HepG2 (cell line): ENCODE measurements at regions not wholly inside any gene's neighbourhood (a gene's known extent, or its start where the extent isn't known, plus 50 kb on each side); places are given as distances from the start of the nearest gene placed in this dataset.
A peak's percentile ranks its signal among the peaks of the same experiment; 100 is the strongest.

Source experiments
- ATAC-seq: fragments of 200-7000 bp; cut with Tn5 transposase; 3 replicates; pipeline ENCODE4 v1.9.1; 2020; ENCODE audit warnings: mild to moderate bottlenecking, moderate library complexity
- BruUV-seq: library from RNA; stranded (reverse); fragments of 400-500 nt; replicated peaks from 2 replicates; lab custom pipeline; 2021; lab: Mats Ljungman, UMichigan
- CTCF ChIA-PET: fragments of 300-600 bp; formaldehyde crosslinking; extraction: SDS; loops from one replicate; lab custom pipeline; 2021; ENCODE audit warnings: low total read pairs, inconsistent platforms, low intra/inter-chr PET ratio; lab: Yijun Ruan, JAX
- POLR2A ChIA-PET: fragments of 350-600 bp; sonication (Branson Sonifier 250); formaldehyde crosslinking; loops from one replicate; lab custom pipeline; 2020; ENCODE audit warnings: antibody characterized with exemption, inconsistent platforms; lab: Yijun Ruan, JAX
- DNase-seq: peaks from one replicate; pipeline ENCODE4 v3.0.0-alpha.2; 2015; ENCODE audit warnings: low spot score
- FAIRE-seq: peaks from 3 replicates; lab custom pipeline; 2011; peaks lifted over from hg19 to GRCh38; lab: Jason Lieb, UNC
- H2AFZ ChIP-seq: one replicate; pipeline ENCODE4 v1.6.1; 2011; ENCODE audit warnings: low read length, inconsistent platforms
- H3K27ac ChIP-seq: fragments of 300-600 bp; 3 replicates; pipeline ENCODE4 v1.8.0; 2011; ENCODE audit warnings: mixed run types, mild to moderate bottlenecking, mixed read lengths, low read length, inconsistent platforms; ENCODE audit not compliant: insufficient read depth; ENCODE audit errors: extremely low read length
- H3K27me3 ChIP-seq, 2 experiments: fragments of 200-600 bp in 1 of 2; 2 replicates in 1 of 2; 3 replicates in 1 of 2; pipeline versions ENCODE4 v1.6.0 to v1.8.0; 2011; ENCODE audit warnings: low read length in 2 of 2, mild to moderate bottlenecking in 2 of 2, moderate library complexity in 2 of 2, inconsistent platforms in 1 of 2; ENCODE audit not compliant: insufficient read depth in 2 of 2, control insufficient read depth in 1 of 2
- H3K36me3 ChIP-seq, 2 experiments: fragments of 200-600 bp in 1 of 2; replicated peaks in 1 of 2; 2 replicates in 1 of 2; 3 replicates in 1 of 2; pipeline versions ENCODE4 v1.5.1 to v1.8.0; 2011; ENCODE audit warnings: low read length in 2 of 2, inconsistent platforms in 1 of 2; ENCODE audit not compliant: insufficient read depth in 2 of 2, control insufficient read depth in 1 of 2
- H3K4me1 ChIP-seq: 2 replicates; pipeline ENCODE4 v1.5.1; 2012; ENCODE audit warnings: low read length, inconsistent platforms; ENCODE audit not compliant: insufficient read depth
- H3K4me2 ChIP-seq: 2 replicates; pipeline ENCODE4 v1.6.0; 2011; ENCODE audit warnings: low read depth, low read length, inconsistent platforms
- H3K4me3 ChIP-seq, 3 experiments: fragments of 200-600 bp in 1 of 3; sonication (generic), shearing (Covaris generic) in 1 of 3; replicated peaks in 1 of 3; 2 replicates each; pipeline ENCODE4 v1.5.1; 2011 to 2016; ENCODE audit warnings: low read length in 3 of 3, inconsistent platforms in 2 of 3, low read depth in 2 of 3, mild to moderate bottlenecking in 2 of 3, control low read depth in 1 of 3, mixed read lengths in 1 of 3; ENCODE audit not compliant: insufficient read depth in 1 of 3
- H3K79me2 ChIP-seq: one replicate; pipeline ENCODE4 v1.6.1; 2011; ENCODE audit warnings: low read length, inconsistent platforms; ENCODE audit not compliant: insufficient read depth
- H3K9ac ChIP-seq: 2 replicates; pipeline ENCODE4 v1.6.0; 2011; ENCODE audit warnings: mild to moderate bottlenecking, low read depth, low read length, inconsistent platforms; ENCODE audit not compliant: insufficient read depth
- H3K9me3 ChIP-seq: 2 replicates; pipeline ENCODE4 v1.5.1; 2012; ENCODE audit warnings: mild to moderate bottlenecking, low read length
- H4K20me1 ChIP-seq: 2 replicates; pipeline ENCODE4 v1.6.0; 2011; ENCODE audit warnings: inconsistent platforms, mild to moderate bottlenecking, low read length, moderate library complexity; ENCODE audit not compliant: insufficient read depth
- ATM ChIP-seq: fragments of 450-650 bp; IDR thresholded peaks from 2 replicates; pipeline ENCODE4 v1.7.1; 2017; ENCODE audit warnings: mild to moderate bottlenecking, borderline replicate concordance
- HNF4A ChIP-seq: sonication (generic); formaldehyde crosslinking; IDR thresholded peaks from 2 replicates; pipeline ENCODE4 v1.4.0; 2020; ENCODE audit warnings: missing genetic modification reagents
- KLF6 ChIP-seq: IDR thresholded peaks from 2 replicates; pipeline ENCODE4 v1.8.0; 2016; ENCODE audit warnings: missing biosample characterization, missing genetic modification reagents
- NCOR1 ChIP-seq: fragments of 200-600 bp; sonication (generic); IDR thresholded peaks from 2 replicates; pipeline ENCODE4 v1.7.0; 2017; ENCODE audit warnings: antibody characterized with exemption, low read length, borderline replicate concordance
- NFE2L1 ChIP-seq: sonication (generic); formaldehyde crosslinking; IDR thresholded peaks from 2 replicates; pipeline ENCODE4 v1.4.0; 2020; ENCODE audit warnings: missing genetic modification reagents, mild to moderate bottlenecking, borderline replicate concordance
- NFE2L2 ChIP-seq: fragments of 150-350 bp; IDR thresholded peaks from 2 replicates; pipeline ENCODE4 v1.6.1; 2014; ENCODE audit warnings: low read length
- NR2F1 ChIP-seq, 2 experiments: fragments of 450-650 bp in 1 of 2; formaldehyde crosslinking in 1 of 2; IDR thresholded peaks; 2 replicates each; pipeline versions ENCODE4 v1.5.0 to v1.6.1; 2016 to 2020; ENCODE audit warnings: mild to moderate bottlenecking in 1 of 2, missing compliant biosample characterization in 1 of 2, missing genetic modification reagents in 1 of 2, moderate library complexity in 1 of 2
- PAF1 ChIP-seq: IDR thresholded peaks from 2 replicates; pipeline ENCODE4 v1.6.1; 2016; ENCODE audit warnings: missing genetic modification reagents, missing compliant biosample characterization
- SIN3A ChIP-seq: IDR thresholded peaks from 2 replicates; pipeline ENCODE4 v1.6.1; 2011; ENCODE audit warnings: low read depth, mild to moderate bottlenecking, control low read depth, low read length, borderline replicate concordance
- SOX13 ChIP-seq, 3 experiments: fragments of 450-650 bp in 1 of 3; sonication (generic) in 1 of 3; formaldehyde crosslinking in 1 of 3; IDR thresholded peaks in 2 of 3; conservative IDR thresholded peaks in 1 of 3; 2 replicates each; pipeline versions ENCODE4 v1.5.0 to v1.6.1; 2016 to 2020; ENCODE audit warnings: antibody characterized with exemption in 1 of 3, mild to moderate bottlenecking in 1 of 3, missing compliant biosample characterization in 1 of 3, missing genetic modification reagents in 1 of 3, moderate library complexity in 1 of 3
- SOX6 ChIP-seq, 2 experiments: fragments of 450-650 bp in 1 of 2; sonication (generic) in 1 of 2; formaldehyde crosslinking in 1 of 2; IDR thresholded peaks; 2 replicates each; pipeline versions ENCODE4 v1.4.0 to v1.6.1; 2017 to 2020; ENCODE audit warnings: antibody characterized with exemption in 1 of 2, mild to moderate bottlenecking in 1 of 2, missing genetic modification reagents in 1 of 2
- SSRP1 ChIP-seq: IDR thresholded peaks from 2 replicates; pipeline ENCODE4 v1.6.1; 2016; ENCODE audit warnings: control low read depth
- ZNF251 ChIP-seq: sonication (generic); formaldehyde crosslinking; IDR thresholded peaks from 2 replicates; pipeline ENCODE4 v1.9.0; 2021; ENCODE audit warnings: mild to moderate bottlenecking, missing genetic modification reagents
- ZNF432 ChIP-seq: sonication (generic); formaldehyde crosslinking; IDR thresholded peaks from 2 replicates; pipeline ENCODE4 v1.5.0; 2020; ENCODE audit warnings: missing genetic modification reagents, mild to moderate bottlenecking, borderline replicate concordance
- ZNF552 ChIP-seq: sonication (generic); formaldehyde crosslinking; IDR thresholded peaks from 2 replicates; pipeline ENCODE4 v1.9.0; 2022; ENCODE audit warnings: missing genetic modification reagents, mild to moderate bottlenecking, borderline replicate concordance
- ZSCAN30 ChIP-seq: sonication (generic); formaldehyde crosslinking; IDR thresholded peaks from 2 replicates; pipeline ENCODE4 v1.5.0; 2020; ENCODE audit warnings: mild to moderate bottlenecking, missing genetic modification reagents
- WGBS: methylation state at CpG from one replicate; pipeline ENCODE4 v1.1.6; 2017; ENCODE audit warnings: low lambda C conversion rate; 5-methylcytosine and 5-hydroxymethylcytosine counted together
- in situ Hi-C: cut with HindIII; loops from 2 replicates; pipeline ENCODE4 v1.10.0; 2017; ENCODE audit warnings: low pct_unique_long_range_greater_than_20kb; ENCODE audit not compliant: extremely low pct_ligation_motif_present
- intact Hi-C: fragments of 100-400 bp; cut with micrococcal nuclease; formaldehyde crosslinking; loops from one replicate; pipeline ENCODE4 v1.10.0; 2022; ENCODE audit not compliant: unreplicated experiment
- TF ChIP-seq, protein P1 (sequence below): sonication (generic); IDR thresholded peaks from 2 replicates; pipeline ENCODE4 v1.6.1; 2016; ENCODE audit warnings: low read depth, borderline replicate concordance
- TF ChIP-seq, protein P2 (sequence below): IDR thresholded peaks from 2 replicates; pipeline ENCODE4 v1.6.1; 2016
- TF ChIP-seq, protein P3 (sequence below): IDR thresholded peaks from 2 replicates; pipeline ENCODE4 v1.6.1; 2016; ENCODE audit warnings: control low read depth
- TF ChIP-seq, protein P4 (sequence below): IDR thresholded peaks from 2 replicates; pipeline ENCODE4 v1.6.1; 2012; ENCODE audit warnings: low read depth, low read length, improper control_type of control experiment

DNA sequence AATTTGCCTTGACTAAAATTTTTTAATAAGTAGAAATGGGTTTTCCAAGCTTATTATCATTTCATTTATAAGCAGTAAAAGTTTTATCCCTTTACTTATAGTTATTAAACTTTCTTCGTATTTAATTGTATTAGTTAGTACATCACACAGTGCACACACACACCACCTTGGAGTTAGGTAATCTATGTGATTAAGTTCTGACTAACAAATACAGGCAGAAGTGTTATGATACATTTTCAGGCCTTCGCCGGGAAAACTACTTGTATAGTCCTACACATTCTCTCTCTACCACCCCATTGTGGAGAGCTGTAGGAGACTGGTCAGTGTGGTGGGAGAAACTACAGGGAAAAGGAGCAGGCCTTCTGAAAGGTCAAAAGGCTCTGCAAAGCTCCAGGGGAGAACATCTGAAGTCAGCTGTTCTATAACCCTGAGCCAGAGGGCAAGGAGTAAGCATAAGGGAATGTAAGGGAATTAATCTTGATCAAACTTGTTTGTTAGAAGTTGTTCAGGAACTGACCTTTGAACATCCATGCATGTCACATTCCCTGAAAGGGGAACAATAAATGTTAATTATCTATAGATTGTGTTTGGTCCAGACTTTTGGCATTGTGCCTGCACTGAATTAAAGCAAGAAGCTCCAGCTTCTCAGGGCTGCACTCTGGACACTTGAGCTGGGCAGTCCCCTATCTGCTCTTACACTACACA lies 231.7 kb downstream of the FSIP2 start:
- FAIRE-seq (peak; percentile 63), DNase-seq (peak; percentile 65), ATAC-seq (peak; percentile 95)
- 88% methylated on average over 3 of the region's 3 CpGs for WGBS
- Histone ChIP-seq H3K27ac (no peak overlapping the region), H2AFZ (no peak overlapping the region), H3K79me2 (no peaks in the 10 kb centered on the region), H3K9ac (no peak overlapping the region), H3K4me1 (peaks cover 9% of the 10 kb centered on the region), H3K9me3 (peaks cover 11% of the 10 kb centered on the region), H3K27me3 (no peaks in the 10 kb centered on the region), H3K36me3 (no peaks in the 10 kb centered on the region), H3K4me2 (no peak overlapping the region), H4K20me1 (no peaks in the 10 kb centered on the region), H3K4me3 (no peak overlapping the region)
- no TSS peak for BruUV-seq
- ChIA-PET CTCF (no interaction called here), POLR2A (no interaction called here)
- intact Hi-C loops (no loop called here), in situ Hi-C loops (no loop called here)
- no peak for TF ChIP-seq NFE2L1 (CRISPR knock-in tag)
- TF ChIP-seq ZNF552 (CRISPR knock-in tag): no peak
- no peak for TF ChIP-seq SIN3A
- TF ChIP-seq, protein P1, sequence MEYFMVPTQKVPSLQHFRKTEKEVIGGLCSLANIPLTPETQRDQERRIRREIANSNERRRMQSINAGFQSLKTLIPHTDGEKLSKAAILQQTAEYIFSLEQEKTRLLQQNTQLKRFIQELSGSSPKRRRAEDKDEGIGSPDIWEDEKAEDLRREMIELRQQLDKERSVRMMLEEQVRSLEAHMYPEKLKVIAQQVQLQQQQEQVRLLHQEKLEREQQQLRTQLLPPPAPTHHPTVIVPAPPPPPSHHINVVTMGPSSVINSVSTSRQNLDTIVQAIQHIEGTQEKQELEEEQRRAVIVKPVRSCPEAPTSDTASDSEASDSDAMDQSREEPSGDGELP: 0 out of 2 replicates have a peak, but pooled peaks have one; percentile 38
- no peak for TF ChIP-seq KLF6 (CRISPR knock-in tag)
- TF ChIP-seq, protein P2, sequence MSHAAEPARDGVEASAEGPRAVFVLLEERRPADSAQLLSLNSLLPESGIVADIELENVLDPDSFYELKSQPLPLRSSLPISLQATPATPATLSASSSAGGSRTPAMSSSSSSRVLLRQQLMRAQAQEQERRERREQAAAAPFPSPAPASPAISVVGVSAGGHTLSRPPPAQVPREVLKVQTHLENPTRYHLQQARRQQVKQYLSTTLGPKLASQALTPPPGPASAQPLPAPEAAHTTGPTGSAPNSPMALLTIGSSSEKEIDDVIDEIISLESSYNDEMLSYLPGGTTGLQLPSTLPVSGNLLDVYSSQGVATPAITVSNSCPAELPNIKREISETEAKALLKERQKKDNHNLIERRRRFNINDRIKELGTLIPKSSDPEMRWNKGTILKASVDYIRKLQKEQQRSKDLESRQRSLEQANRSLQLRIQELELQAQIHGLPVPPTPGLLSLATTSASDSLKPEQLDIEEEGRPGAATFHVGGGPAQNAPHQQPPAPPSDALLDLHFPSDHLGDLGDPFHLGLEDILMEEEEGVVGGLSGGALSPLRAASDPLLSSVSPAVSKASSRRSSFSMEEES (CRISPR knock-in tag): no peak
- TF ChIP-seq NR2F1 (CRISPR knock-in tag; IDR thresholded peaks at IDR 0.05): peak in 1 of 2 experiments; percentile 51; a peak in 1 of 4 replicates
- no peak for TF ChIP-seq ZNF432 (CRISPR knock-in tag)
- peak; percentile 70; the same call in 1 of the 2 replicates for TF ChIP-seq NCOR1
- no peak for TF ChIP-seq ZNF251 (CRISPR knock-in tag)
- TF ChIP-seq ATM: no peak
- TF ChIP-seq NFE2L2: no peak
- no peak for TF ChIP-seq SSRP1 (CRISPR knock-in tag)
- TF ChIP-seq HNF4A (CRISPR knock-in tag): peak; percentile 36
- TF ChIP-seq, protein P3, sequence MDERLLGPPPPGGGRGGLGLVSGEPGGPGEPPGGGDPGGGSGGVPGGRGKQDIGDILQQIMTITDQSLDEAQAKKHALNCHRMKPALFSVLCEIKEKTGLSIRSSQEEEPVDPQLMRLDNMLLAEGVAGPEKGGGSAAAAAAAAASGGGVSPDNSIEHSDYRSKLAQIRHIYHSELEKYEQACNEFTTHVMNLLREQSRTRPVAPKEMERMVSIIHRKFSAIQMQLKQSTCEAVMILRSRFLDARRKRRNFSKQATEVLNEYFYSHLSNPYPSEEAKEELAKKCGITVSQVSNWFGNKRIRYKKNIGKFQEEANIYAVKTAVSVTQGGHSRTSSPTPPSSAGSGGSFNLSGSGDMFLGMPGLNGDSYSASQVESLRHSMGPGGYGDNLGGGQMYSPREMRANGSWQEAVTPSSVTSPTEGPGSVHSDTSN (CRISPR knock-in tag): no peak
- no peak for TF ChIP-seq PAF1
- no peak for TF ChIP-seq SOX13 (IDR thresholded peaks at IDR 0.05)
- 0 out of 4 replicates have a peak, but pooled peaks of 1 of the 2 experiments have one; percentile 35 for TF ChIP-seq SOX13 (CRISPR knock-in tag; conservative IDR thresholded peaks at IDR 0.05 in 1 of 2, IDR thresholded peaks at IDR 0.05 in 1 of 2)
- TF ChIP-seq, protein P4, sequence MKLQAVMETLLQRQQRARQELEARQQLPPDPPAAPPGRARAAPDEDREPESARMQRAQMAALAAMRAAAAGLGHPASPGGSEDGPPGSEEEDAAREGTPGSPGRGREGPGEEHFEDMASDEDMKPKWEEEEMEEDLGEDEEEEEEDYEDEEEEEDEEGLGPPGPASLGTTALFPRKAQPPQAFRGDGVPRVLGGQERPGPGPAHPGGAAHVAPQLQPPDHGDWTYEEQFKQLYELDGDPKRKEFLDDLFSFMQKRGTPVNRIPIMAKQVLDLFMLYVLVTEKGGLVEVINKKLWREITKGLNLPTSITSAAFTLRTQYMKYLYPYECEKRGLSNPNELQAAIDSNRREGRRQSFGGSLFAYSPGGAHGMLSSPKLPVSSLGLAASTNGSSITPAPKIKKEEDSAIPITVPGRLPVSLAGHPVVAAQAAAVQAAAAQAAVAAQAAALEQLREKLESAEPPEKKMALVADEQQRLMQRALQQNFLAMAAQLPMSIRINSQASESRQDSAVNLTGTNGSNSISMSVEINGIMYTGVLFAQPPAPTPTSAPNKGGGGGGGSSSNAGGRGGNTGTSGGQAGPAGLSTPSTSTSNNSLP: 0 out of 2 replicates have a peak, but pooled peaks have one; percentile 37
- TF ChIP-seq ZSCAN30: no peak
- no peak for TF ChIP-seq SOX6 (IDR thresholded peaks at IDR 0.05)
- TF ChIP-seq SOX6 (CRISPR knock-in tag; IDR thresholded peaks at IDR 0.05): peak; percentile 48
